Choroid plexus epithelial cell (primary cell): ENCODE measurements at regions not wholly inside any gene's neighbourhood (a gene's known extent, or its start where the extent isn't known, plus 50 kb on each side); places are given as distances from the start of the nearest gene placed in this dataset.

Experiments used
- DNase-seq: peaks from one replicate; pipeline ENCODE4 v3.0.0-alpha.2; 2010; ENCODE audit warnings: low read depth
- H3K4me3 ChIP-seq: 2 replicates; pipeline ENCODE4 v1.5.1; 2011; ENCODE audit warnings: low read depth, mild to moderate bottlenecking, control low read depth, low read length, moderate library complexity
- TF ChIP-seq, protein P1 (sequence below): conservative IDR thresholded peaks from 2 replicates; pipeline ENCODE4 v1.5.1; 2011; ENCODE audit warnings: low read depth, mild to moderate bottlenecking, control low read depth, inconsistent platforms, low read length, moderate library complexity

DNA sequence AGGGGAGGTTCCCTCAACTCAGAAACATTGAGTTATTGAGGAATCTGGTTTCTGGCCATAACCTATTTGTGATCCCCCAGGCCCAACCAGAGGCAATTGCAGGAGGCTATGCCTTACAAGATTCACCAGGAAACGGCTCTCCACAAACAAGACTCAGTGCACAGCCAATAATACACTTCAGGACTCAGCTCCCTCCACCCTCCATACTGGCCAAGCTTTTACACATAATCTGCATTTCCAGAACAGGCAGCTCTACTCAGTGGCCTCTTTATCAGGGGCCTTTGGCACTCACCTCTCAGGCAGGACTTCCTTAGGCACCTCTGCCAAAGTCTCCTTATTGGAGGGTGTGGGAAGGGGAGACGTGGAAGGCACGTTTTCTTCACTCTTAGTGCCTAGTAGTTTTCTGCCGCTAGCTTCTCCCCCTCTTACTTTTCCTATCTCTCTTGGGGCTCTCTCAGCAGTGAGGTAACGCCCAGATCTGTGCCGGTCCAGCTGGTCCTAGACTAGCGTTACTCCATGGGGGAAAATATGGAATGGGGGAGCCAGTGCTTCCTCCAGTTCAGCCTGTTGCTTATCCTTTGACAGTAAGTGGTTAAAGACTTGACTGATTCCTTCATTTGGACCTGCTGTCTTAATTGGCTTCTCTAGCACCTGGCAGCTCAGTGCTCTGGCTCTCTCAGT lies 62.8 kb upstream of the ANO3 start:
- no peak overlapping the region for H3K4me3 ChIP-seq
- TF ChIP-seq, protein P1, sequence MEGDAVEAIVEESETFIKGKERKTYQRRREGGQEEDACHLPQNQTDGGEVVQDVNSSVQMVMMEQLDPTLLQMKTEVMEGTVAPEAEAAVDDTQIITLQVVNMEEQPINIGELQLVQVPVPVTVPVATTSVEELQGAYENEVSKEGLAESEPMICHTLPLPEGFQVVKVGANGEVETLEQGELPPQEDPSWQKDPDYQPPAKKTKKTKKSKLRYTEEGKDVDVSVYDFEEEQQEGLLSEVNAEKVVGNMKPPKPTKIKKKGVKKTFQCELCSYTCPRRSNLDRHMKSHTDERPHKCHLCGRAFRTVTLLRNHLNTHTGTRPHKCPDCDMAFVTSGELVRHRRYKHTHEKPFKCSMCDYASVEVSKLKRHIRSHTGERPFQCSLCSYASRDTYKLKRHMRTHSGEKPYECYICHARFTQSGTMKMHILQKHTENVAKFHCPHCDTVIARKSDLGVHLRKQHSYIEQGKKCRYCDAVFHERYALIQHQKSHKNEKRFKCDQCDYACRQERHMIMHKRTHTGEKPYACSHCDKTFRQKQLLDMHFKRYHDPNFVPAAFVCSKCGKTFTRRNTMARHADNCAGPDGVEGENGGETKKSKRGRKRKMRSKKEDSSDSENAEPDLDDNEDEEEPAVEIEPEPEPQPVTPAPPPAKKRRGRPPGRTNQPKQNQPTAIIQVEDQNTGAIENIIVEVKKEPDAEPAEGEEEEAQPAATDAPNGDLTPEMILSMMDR: no peak
- no peak for DNase-seq

- TF ChIP-seq, protein P1: no peak
- H3K4me3 ChIP-seq: no peak overlapping the region
- no peak for DNase-seq
Observed at GRCh38 chr11:26271666-26272065, 60.3 kb upstream of the ANO3 start.

- H3K4me3 ChIP-seq: no peak overlapping the region
- TF ChIP-seq, protein P1: peak; percentile 99
- peak; percentile 82 for DNase-seq
Observed at GRCh38 chr11:26276798-26277424, 55.0 kb upstream of the ANO3 start.

GRCh38 chr11:26278354-26278753 lies 53.6 kb upstream of the ANO3 start:
- TF ChIP-seq, protein P1: no peak
- H3K4me3 ChIP-seq: no peak overlapping the region
- no peak for DNase-seq
